Nephron progenitor cell (in vitro differentiated cells): ENCODE measurements at regions not wholly inside any gene's neighbourhood (a gene's known extent, or its start where the extent isn't known, plus 50 kb on each side); places are given as distances from the start of the nearest gene placed in this dataset.

Experiments
- DNase-seq: peaks from one replicate; pipeline ENCODE4 v3.0.0; 2021
- H3K27ac Mint-ChIP-seq: 2 replicates; pipeline ENCODE4 v1.8.0; 2021; ENCODE audit warnings: mild to moderate bottlenecking, moderate library complexity, mixed read lengths
- H3K27me3 Mint-ChIP-seq: 2 replicates; pipeline ENCODE4 v1.8.0; 2021; ENCODE audit warnings: mild to moderate bottlenecking, low read depth, mixed read lengths; ENCODE audit not compliant: poor library complexity
- H3K36me3 Mint-ChIP-seq: 2 replicates; pipeline ENCODE4 v1.8.0; 2021; ENCODE audit warnings: low read depth, mixed read lengths
- H3K4me1 Mint-ChIP-seq: 2 replicates; pipeline ENCODE4 v1.8.0; 2021; ENCODE audit warnings: mixed read lengths
- H3K4me3 Mint-ChIP-seq: 2 replicates; pipeline ENCODE4 v1.8.0; 2021; ENCODE audit warnings: mild to moderate bottlenecking, moderate library complexity, mixed read lengths
- H3K9me3 Mint-ChIP-seq: 2 replicates; pipeline ENCODE4 v1.8.0; 2021; ENCODE audit warnings: mild to moderate bottlenecking, moderate library complexity, mixed read lengths
- TF ChIP-seq, protein P1 (sequence below): fragments of 200-600 bp; sonication (generic); IDR thresholded peaks from 2 replicates; pipeline ENCODE4 v1.5.0; 2021; ENCODE audit warnings: antibody characterized with exemption

DNA sequence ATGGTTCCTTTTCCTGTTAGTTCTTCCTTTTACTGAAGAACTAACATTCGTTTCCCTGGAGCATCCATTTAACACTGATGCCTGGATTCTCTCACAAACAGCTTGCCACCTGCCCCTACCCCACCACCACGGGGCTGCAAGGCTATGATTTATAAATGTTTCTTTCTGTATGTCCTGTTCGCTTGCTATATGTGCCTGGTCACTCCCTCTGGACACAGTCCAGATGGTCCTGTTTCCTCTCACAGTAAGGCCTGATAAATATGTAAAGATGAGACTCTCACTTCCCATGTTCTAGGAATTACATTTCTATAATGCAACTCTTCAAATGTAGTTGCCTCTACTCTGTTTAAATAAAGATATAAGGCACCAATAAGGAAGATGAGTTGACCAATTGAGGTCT is 146.4 kb upstream of the SHB start:
- H3K9me3 Mint-ChIP-seq = peaks cover 16% of the 10 kb centered on the region
- DNase-seq = no peak
- H3K27me3 Mint-ChIP-seq = peaks cover 52% of the 10 kb centered on the region

DNA sequence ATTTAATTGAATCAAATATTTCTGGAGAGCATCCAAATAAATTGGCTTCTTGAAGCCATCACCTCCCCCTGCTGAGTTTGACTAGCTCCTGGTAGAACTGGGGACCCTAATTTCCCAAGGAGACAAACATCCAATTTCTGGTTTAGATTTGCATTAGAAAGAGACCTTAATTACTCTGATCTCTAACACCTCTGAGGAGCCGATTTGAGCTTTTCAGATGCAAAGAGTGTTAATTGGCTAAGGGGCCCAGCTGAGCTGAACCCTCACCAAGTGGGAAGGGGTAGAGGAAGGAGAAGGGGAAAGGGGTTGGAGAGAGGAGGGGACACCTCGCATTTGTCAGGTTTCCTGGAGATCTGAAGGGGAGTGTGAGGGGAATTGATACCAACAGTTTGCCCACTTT is 145.4 kb upstream of the SHB start:
- DNase-seq = no peak
- Mint-ChIP-seq H3K27ac (no peak overlapping the region), H3K4me3 (no peak overlapping the region), H3K9me3 (peaks cover 6% of the 10 kb centered on the region), H3K27me3 (peaks cover 44% of the 10 kb centered on the region), H3K4me1 (peaks cover 20% of the 10 kb centered on the region), H3K36me3 (no peaks in the 10 kb centered on the region)
- TF ChIP-seq, protein P1, sequence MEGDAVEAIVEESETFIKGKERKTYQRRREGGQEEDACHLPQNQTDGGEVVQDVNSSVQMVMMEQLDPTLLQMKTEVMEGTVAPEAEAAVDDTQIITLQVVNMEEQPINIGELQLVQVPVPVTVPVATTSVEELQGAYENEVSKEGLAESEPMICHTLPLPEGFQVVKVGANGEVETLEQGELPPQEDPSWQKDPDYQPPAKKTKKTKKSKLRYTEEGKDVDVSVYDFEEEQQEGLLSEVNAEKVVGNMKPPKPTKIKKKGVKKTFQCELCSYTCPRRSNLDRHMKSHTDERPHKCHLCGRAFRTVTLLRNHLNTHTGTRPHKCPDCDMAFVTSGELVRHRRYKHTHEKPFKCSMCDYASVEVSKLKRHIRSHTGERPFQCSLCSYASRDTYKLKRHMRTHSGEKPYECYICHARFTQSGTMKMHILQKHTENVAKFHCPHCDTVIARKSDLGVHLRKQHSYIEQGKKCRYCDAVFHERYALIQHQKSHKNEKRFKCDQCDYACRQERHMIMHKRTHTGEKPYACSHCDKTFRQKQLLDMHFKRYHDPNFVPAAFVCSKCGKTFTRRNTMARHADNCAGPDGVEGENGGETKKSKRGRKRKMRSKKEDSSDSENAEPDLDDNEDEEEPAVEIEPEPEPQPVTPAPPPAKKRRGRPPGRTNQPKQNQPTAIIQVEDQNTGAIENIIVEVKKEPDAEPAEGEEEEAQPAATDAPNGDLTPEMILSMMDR = no peak

More for the DNA sequence above, 146.4 kb upstream of the SHB start:
- peaks cover 20% of the 10 kb centered on the region for H3K4me1 Mint-ChIP-seq
- no peaks in the 10 kb centered on the region for H3K36me3 Mint-ChIP-seq
- H3K4me3 Mint-ChIP-seq = no peak overlapping the region
- no peak overlapping the region for H3K27ac Mint-ChIP-seq
- TF ChIP-seq, protein P1 = no peak

DNA sequence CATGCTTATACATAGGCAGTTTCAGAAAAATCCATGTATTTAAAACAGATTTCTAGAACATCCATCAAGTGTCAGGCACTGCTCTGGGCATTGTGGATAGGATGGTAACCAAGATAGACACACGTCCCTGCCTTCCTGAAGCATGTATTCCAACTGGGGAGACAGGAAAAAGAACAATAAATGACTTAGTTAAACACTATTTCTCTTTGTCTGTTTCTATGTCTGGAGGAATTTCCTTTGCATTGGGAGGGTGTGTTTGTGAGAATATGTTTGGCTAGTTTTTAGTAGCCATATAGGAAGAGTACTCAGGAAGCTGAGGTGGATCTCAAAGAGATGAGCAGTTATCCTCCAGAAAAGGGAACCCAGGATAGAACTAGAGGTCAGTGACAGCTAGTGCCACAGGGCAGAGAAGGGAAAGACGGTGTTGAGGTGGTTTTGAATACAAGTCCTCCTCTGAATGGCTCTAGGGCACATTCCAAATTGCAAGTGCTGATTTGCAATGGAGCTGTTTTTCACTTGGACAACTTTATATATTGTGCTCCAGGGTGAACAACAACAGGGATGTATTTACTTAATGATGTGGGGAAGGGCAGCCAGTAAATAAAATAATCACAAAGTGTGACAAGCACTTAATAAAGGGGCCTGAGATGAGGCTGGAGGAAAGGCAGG is 144.7 kb upstream of the SHB start:
- TF ChIP-seq, protein P1 = no peak
- peaks cover 3% of the 10 kb centered on the region for H3K9me3 Mint-ChIP-seq
- H3K4me1 Mint-ChIP-seq = peaks cover 20% of the 10 kb centered on the region
- peak overlapping the region; percentile 27 for H3K27ac Mint-ChIP-seq
- DNase-seq = no peak
- no peak overlapping the region for H3K4me3 Mint-ChIP-seq
- H3K36me3 Mint-ChIP-seq = no peaks in the 10 kb centered on the region
- H3K27me3 Mint-ChIP-seq = peaks cover 40% of the 10 kb centered on the region

DNA sequence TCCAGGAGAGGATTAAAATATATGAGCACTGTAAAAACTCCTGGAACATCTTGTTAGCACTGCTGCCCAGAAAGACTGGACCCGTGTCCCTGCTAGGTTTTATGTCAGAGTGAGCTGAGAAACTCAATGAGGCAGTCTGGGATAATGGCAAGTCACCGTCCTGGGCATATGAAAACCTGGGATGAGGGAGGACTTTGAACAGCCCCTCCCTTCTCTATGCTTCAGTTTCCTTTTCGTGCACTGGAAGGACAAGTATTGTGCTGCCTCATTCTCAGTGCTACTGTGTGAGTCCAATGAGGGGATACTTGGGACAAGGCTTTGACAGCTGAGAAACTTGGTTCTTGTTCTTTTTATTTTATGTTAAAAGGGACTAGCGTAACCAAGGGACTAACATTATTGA is 143.0 kb upstream of the SHB start:
- no peak overlapping the region for H3K4me3 Mint-ChIP-seq
- H3K27ac Mint-ChIP-seq = no peak overlapping the region
- TF ChIP-seq, protein P1 = no peak
- H3K4me1 Mint-ChIP-seq = peaks cover 20% of the 10 kb centered on the region
- H3K9me3 Mint-ChIP-seq = peaks cover 8% of the 10 kb centered on the region
- no peaks in the 10 kb centered on the region for H3K36me3 Mint-ChIP-seq
- H3K27me3 Mint-ChIP-seq = peaks cover 28% of the 10 kb centered on the region
- DNase-seq = no peak

DNA sequence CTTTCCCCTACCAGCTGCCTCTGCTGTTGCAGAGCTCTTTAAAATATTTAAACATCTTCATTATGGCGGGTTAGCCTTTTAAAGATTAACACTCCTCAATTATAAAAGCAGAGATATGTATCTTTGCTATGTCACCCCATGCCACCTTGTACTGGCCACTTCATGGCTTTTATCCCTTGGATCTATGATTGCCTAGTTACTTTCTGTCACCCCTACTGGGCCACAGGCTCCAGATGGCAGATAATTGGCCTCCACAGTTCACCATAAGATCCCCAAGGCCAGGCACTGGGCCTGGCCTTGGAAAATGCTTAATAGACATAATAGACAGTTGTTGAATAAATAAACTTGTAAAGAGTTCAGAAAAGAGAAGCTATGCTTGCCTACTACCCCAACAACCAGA is 142.0 kb upstream of the SHB start:
- Mint-ChIP-seq H3K4me3 (no peak overlapping the region), H3K36me3 (no peaks in the 10 kb centered on the region), H3K9me3 (peaks cover 8% of the 10 kb centered on the region), H3K27ac (no peak overlapping the region), H3K27me3 (peaks cover 28% of the 10 kb centered on the region), H3K4me1 (peaks cover 20% of the 10 kb centered on the region)
- TF ChIP-seq, protein P1 = no peak
- no peak for DNase-seq
